Activated naive CD4-positive, alpha-beta T cell treated with anti-CD3 and anti-CD28 coated beads for 36 hours (primary cell): ENCODE measurements at regions not wholly inside any gene's neighbourhood (a gene's known extent, or its start where the extent isn't known, plus 50 kb on each side); places are given as distances from the start of the nearest gene placed in this dataset.

Experiments used
- CTCF ChIA-PET: fragments of 350-600 bp; sonication (Branson Sonifier 250); formaldehyde crosslinking; loops from one replicate; lab custom pipeline; 2021; ENCODE audit warnings: antibody characterized with exemption; lab: Charles Lee
- DNase-seq: peaks from one replicate; pipeline ENCODE4 v3.0.0-alpha.2; 2020
- H3K27ac Mint-ChIP-seq: one replicate; pipeline ENCODE4 v1.8.0; 2021; ENCODE audit warnings: mild to moderate bottlenecking, mixed read lengths
- H3K27me3 Mint-ChIP-seq: one replicate; pipeline ENCODE4 v1.8.0; 2021; ENCODE audit warnings: low read depth, mixed read lengths
- H3K36me3 Mint-ChIP-seq: one replicate; pipeline ENCODE4 v1.8.0; 2021; ENCODE audit warnings: low read depth, mixed read lengths
- H3K4me1 Mint-ChIP-seq: one replicate; pipeline ENCODE4 v1.8.0; 2021; ENCODE audit warnings: low read depth, mixed read lengths
- H3K4me3 Mint-ChIP-seq: one replicate; pipeline ENCODE4 v1.8.0; 2021; ENCODE audit warnings: mild to moderate bottlenecking, moderate library complexity, mixed read lengths
- H3K9me3 Mint-ChIP-seq: one replicate; pipeline ENCODE4 v1.8.0; 2021; ENCODE audit warnings: mixed read lengths
- intact Hi-C: fragments of 100-400 bp; cut with micrococcal nuclease; formaldehyde crosslinking; loops from one replicate; pipeline ENCODE4 v1.15.1; 2023

DNA sequence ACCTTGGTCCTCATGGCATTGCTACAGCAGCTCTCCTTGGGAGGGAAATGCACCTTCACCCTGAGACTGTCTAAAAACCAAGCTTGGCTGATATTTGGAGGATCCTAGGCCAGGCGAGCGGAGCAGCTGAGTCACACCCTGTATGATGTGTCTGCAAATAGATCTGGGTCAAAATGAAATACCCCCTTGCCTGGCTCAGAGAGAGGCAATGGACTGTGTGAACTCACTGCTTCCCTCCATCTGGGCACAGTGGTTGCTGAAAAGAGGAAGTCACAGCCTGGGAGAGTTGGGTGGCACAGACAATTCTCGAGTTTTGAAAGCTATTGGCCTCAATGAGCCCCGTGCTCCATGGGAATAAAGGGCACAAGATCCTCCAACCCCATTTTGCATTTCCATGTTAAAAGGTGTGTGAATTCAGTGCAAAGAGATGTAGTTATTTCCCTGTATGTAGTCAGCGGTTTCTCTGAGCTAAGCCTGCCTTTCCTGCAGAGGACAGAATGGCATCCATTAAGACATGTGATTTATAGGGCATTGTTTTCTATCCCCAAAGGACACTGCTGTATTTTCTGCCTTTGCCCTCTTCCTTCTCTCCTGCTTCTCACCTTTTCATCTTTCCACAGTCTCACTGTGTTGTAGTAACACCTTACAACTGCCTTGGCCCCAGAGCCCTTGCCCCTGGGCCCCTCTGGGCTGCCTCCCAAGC lies 177.2 kb downstream of the GADD45G start:
- CTCF ChIA-PET, result no interaction called here
- Mint-ChIP-seq H3K4me1 (peaks cover 6% of the 10 kb centered on the region), H3K27me3 (no peaks in the 10 kb centered on the region), H3K36me3 (no peaks in the 10 kb centered on the region), H3K27ac (no peak overlapping the region), H3K9me3 (peaks cover 1% of the 10 kb centered on the region), H3K4me3 (no peak overlapping the region)
- peak; percentile 25 for DNase-seq
- intact Hi-C loops, result no loop called here

DNA sequence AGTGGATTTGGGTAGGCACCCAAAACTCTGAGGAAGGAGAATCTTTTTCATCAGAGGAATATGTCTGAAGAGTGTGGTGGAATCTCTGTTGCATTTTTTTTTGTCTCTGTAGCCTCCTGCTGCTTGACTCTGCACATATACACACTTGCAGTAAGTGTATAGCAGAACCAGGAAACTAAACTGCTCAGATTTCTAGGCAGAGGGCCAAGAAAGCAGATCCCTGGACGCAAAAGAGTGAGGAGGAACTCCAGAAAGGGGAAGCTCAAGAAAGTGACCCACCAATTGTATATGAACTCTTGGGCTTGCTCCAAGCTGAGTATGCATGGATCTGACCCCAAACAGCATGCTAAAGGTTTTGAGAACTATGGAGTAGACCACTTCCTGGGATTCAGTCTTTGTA lies 181.8 kb downstream of the GADD45G start:
- CTCF ChIA-PET, result interaction anchor here (0.8 to 1.0 kb wide), 2 partner anchors 10 to 11 kb away, joined by 3 to 4 read pairs; no protein-coding TSS in a partner anchor
- H3K4me1 Mint-ChIP-seq, result peaks cover 5% of the 10 kb centered on the region
- H3K27me3 Mint-ChIP-seq, result no peaks in the 10 kb centered on the region
- no peak overlapping the region for H3K27ac Mint-ChIP-seq
- H3K9me3 Mint-ChIP-seq, result peaks cover 1% of the 10 kb centered on the region
- no peaks in the 10 kb centered on the region for H3K36me3 Mint-ChIP-seq
- DNase-seq, result no peak
- H3K4me3 Mint-ChIP-seq, result no peak overlapping the region
- intact Hi-C loops, result no loop called here

- Mint-ChIP-seq H3K27ac (no peak overlapping the region), H3K9me3 (peaks cover 1% of the 10 kb centered on the region), H3K4me1 (no peaks in the 10 kb centered on the region), H3K4me3 (no peak overlapping the region), H3K27me3 (no peaks in the 10 kb centered on the region), H3K36me3 (no peaks in the 10 kb centered on the region)
- no peak for DNase-seq
- intact Hi-C loops, result no loop called here
- CTCF ChIA-PET, result interaction anchor here (1.0 kb wide), 1 partner anchor 10 kb away, joined by 4 read pairs; no protein-coding TSS in a partner anchor
Observed at GRCh38 chr9:89787595-89787994, 182.8 kb downstream of the GADD45G start.

GRCh38 chr9:89788434-89788833 lies 183.6 kb downstream of the GADD45G start:
- CTCF ChIA-PET, result no interaction called here
- Mint-ChIP-seq H3K27me3 (no peaks in the 10 kb centered on the region), H3K9me3 (peaks cover 1% of the 10 kb centered on the region), H3K4me3 (no peak overlapping the region), H3K4me1 (no peaks in the 10 kb centered on the region), H3K36me3 (no peaks in the 10 kb centered on the region), H3K27ac (no peak overlapping the region)
- no peak for DNase-seq
- intact Hi-C loops, result no loop called here

DNA sequence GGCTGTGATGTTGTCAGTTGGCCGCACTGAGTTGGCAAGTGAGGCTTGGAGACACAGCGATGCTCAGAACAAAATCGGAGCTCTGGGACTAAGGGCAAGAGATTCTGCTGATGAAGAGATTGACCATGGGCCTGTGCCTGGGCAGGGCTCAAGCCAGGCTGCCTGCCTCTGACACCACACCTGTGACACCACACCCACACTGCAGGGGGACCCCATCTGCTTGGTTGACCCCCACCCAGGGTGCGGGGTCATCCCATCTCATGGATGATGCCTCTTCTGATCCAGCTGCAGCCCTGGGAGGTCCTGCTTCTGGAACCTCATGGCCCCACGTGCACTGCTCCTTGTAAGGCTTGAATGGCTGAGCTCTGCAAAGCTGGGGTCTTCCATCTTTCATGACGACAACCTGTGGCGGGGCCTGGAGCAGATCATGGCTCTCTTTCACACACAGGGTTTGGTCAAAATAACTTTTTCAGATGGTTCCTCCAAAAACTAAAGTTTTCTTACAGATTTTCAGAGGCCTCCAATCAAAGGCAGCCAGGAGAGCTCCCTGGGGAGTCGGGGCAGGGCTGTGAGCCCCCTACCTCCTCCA lies 185.2 kb downstream of the GADD45G start:
- Mint-ChIP-seq H3K4me3 (no peak overlapping the region), H3K9me3 (peaks cover 1% of the 10 kb centered on the region), H3K36me3 (no peaks in the 10 kb centered on the region), H3K4me1 (no peaks in the 10 kb centered on the region), H3K27ac (no peak overlapping the region), H3K27me3 (no peaks in the 10 kb centered on the region)
- no peak for DNase-seq
- CTCF ChIA-PET, result interaction anchor here (0.5 kb wide), 1 partner anchor 112 kb away, joined by 3 read pairs; no protein-coding TSS in a partner anchor
- intact Hi-C loops, result no loop called here

DNA sequence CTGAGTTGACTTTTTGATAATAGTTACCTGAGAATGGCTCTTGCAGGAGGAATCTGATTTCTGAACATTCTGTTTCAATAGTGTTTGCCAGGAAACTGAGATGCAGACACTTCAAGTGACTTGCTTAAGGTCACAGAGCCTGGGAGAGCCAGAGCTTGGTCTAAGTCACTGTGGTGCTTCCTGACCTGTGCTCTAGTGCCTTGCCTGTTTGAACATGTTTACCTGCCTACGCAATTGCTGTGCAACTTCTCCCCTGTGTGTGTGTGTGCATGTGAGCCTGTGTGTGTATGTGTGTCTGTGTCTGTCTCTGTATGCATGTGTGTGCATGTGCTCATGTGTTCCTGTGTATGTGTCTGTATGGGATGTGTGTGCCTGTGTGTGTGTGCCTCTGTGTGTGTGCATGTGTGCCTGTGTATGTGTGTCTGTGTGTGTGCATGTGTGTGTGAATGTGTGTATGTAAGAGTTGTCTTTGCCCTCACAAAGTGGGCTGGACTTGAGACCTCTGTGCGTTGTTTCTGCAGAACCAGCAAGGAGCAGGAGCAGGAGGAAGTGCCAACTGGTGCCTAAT lies 185.8 kb downstream of the GADD45G start:
- H3K4me1 Mint-ChIP-seq, result no peaks in the 10 kb centered on the region
- H3K27ac Mint-ChIP-seq, result no peak overlapping the region
- no peak overlapping the region for H3K4me3 Mint-ChIP-seq
- no peaks in the 10 kb centered on the region for H3K27me3 Mint-ChIP-seq
- intact Hi-C loops, result no loop called here
- peaks cover 1% of the 10 kb centered on the region for H3K9me3 Mint-ChIP-seq
- H3K36me3 Mint-ChIP-seq, result no peaks in the 10 kb centered on the region
- CTCF ChIA-PET, result no interaction called here
- no peak for DNase-seq

DNA sequence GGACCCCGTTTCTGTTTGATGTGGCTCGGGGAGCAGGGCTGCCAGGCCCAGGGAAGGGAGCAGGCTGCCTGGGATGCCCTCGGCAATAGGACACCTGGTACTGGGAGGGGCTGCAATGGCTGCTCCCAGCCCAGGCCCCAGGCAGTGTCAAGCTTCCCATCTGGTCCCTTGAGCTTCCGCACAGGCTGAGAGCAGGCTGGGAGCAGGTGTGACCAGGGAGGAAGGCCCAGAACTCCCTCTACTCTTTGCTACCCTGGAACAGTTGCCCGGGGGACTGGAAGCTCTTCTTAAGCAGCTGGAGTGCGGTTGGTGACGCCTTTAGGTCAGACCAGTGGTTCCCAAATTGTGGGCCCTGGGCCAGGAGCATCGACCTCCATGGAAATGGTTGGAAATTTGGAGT lies 186.9 kb downstream of the GADD45G start:
- no peaks in the 10 kb centered on the region for H3K4me1 Mint-ChIP-seq
- CTCF ChIA-PET, result interaction anchor here (1.2 kb wide), 1 partner anchor 189 kb away, joined by 3 read pairs; no protein-coding TSS in a partner anchor
- no peaks in the 10 kb centered on the region for H3K36me3 Mint-ChIP-seq
- H3K27me3 Mint-ChIP-seq, result no peaks in the 10 kb centered on the region
- no peak overlapping the region for H3K27ac Mint-ChIP-seq
- no peaks in the 10 kb centered on the region for H3K9me3 Mint-ChIP-seq
- no peak overlapping the region for H3K4me3 Mint-ChIP-seq
- DNase-seq, result no peak
- intact Hi-C loops, result no loop called here

DNA sequence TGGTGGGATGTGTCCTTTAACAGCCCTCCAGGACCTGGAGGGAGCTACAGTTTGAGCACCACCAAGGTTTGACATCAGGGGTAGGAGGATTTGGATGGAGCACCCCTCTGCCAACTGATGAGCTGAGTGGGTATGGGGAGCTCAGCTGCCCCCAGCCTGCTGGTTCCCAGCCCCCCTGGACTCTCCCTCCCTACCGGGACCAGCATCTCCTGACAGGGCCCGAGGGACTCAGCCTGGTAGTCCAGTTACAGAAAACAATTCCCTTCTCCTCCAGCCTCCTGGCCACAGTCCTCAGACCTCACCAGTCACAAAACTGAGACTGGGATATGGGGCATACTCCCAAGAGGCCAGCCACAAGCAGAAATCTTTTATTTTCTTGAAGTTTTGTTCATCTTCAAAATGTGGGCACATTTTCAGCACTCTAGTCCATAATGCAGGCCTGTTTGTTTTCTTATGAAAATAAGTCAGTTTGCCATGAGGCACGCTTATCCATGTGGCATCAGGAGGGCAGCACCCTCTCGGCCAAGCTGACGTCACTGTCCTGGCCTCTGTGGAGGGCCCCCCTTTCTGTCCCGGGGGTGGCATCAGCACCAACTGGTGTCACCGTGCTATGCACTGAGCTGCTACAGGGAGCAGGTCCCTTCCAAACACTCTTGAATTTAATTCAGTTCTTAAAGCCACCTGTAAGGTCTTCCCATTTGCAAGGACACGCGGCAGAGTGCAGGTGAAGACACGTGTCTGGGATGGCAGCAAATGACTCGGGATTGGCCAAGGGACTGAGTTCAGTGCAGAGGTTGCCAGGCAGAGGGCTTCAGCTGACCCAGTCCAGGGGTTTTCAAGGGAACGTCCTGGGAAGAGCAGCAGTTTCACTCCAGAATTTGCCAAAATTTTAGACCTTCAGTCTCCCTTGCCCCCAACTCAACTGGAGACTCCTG lies 187.6 kb downstream of the GADD45G start:
- DNase-seq, result no peak
- intact Hi-C loops, result no loop called here

GRCh38 chr9:89793124-89793495 lies 188.3 kb downstream of the GADD45G start:
- Mint-ChIP-seq H3K27me3 (no peaks in the 10 kb centered on the region), H3K36me3 (no peaks in the 10 kb centered on the region), H3K27ac (no peak overlapping the region), H3K4me1 (no peaks in the 10 kb centered on the region), H3K4me3 (no peak overlapping the region), H3K9me3 (no peaks in the 10 kb centered on the region)
- CTCF ChIA-PET, result no interaction called here
- intact Hi-C loops, result no loop called here
- DNase-seq, result no peak

More for the DNA sequence above, 187.6 kb downstream of the GADD45G start:
- CTCF ChIA-PET, result interaction anchor here (1.2 kb wide), 1 partner anchor 190 kb away, joined by 3 read pairs; no protein-coding TSS in a partner anchor
- no peaks in the 10 kb centered on the region for H3K4me1 Mint-ChIP-seq
- no peaks in the 10 kb centered on the region for H3K9me3 Mint-ChIP-seq
- no peaks in the 10 kb centered on the region for H3K36me3 Mint-ChIP-seq
- H3K27ac Mint-ChIP-seq, result no peak overlapping the region
- no peaks in the 10 kb centered on the region for H3K27me3 Mint-ChIP-seq
- no peak overlapping the region for H3K4me3 Mint-ChIP-seq

- no peak for DNase-seq
- no peaks in the 10 kb centered on the region for H3K36me3 Mint-ChIP-seq
- H3K27ac Mint-ChIP-seq, result no peak overlapping the region
- H3K27me3 Mint-ChIP-seq, result no peaks in the 10 kb centered on the region
- no peaks in the 10 kb centered on the region for H3K9me3 Mint-ChIP-seq
- intact Hi-C loops, result no loop called here
- H3K4me1 Mint-ChIP-seq, result no peaks in the 10 kb centered on the region
- CTCF ChIA-PET, result interaction anchor here (0.7 kb wide), 1 partner anchor 206 kb away, joined by 6 read pairs; no protein-coding TSS in a partner anchor
- H3K4me3 Mint-ChIP-seq, result no peak overlapping the region
Observed at GRCh38 chr9:89793551-89793950, 188.7 kb downstream of the GADD45G start.

DNA sequence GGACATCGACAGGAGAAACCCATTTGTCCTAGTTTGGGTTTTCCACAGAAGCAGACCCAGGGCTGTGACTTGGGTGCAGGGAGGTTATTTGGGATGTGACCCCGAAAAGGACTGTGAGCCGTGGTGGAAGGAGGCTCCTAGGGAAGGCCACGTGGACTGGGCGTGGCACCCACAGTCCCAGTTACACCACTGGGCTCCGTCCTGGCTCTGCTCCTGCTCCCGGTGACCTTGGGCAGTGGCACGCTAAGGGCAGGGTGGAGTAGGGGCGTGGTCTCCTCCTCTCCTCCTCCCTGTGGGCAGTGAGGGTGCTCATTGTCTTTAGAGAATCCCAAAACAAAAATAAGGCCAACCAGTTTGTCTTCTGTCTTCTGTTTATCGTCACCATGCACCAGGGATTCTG lies 190.1 kb downstream of the GADD45G start:
- no peaks in the 10 kb centered on the region for H3K36me3 Mint-ChIP-seq
- H3K4me3 Mint-ChIP-seq, result no peak overlapping the region
- no peaks in the 10 kb centered on the region for H3K27me3 Mint-ChIP-seq
- no peaks in the 10 kb centered on the region for H3K9me3 Mint-ChIP-seq
- intact Hi-C loops, result no loop called here
- no peaks in the 10 kb centered on the region for H3K4me1 Mint-ChIP-seq
- no peak for DNase-seq
- H3K27ac Mint-ChIP-seq, result no peak overlapping the region
- CTCF ChIA-PET, result no interaction called here
